HG03103 (cell line): ENCODE measurements at regions not wholly inside any gene's neighbourhood (a gene's known extent, or its start where the extent isn't known, plus 50 kb on each side); places are given as distances from the start of the nearest gene placed in this dataset.

Source experiments
- ATAC-seq: cut with Tn5 transposase; IDR thresholded peaks from one replicate; pipeline ENCODE4 v1.9.1; 2021; ENCODE audit warnings: low read depth; ENCODE audit not compliant: unreplicated experiment

- no peak for ATAC-seq
Observed at GRCh38 chr2:3958969-3959368, 255.6 kb downstream of the DCDC2C start.

- no peak for ATAC-seq
Observed at GRCh38 chr2:3959372-3959771, 256.0 kb downstream of the DCDC2C start.

- ATAC-seq = no peak
Observed at GRCh38 chr2:3960106-3960505, 256.7 kb downstream of the DCDC2C start.

- ATAC-seq = no peak
Observed at GRCh38 chr2:3962719-3963118, 259.3 kb downstream of the DCDC2C start.

- no peak for ATAC-seq
Observed at GRCh38 chr2:3965211-3965610, 261.8 kb downstream of the DCDC2C start.

GRCh38 chr2:3965953-3966352 lies 262.6 kb downstream of the DCDC2C start:
- ATAC-seq = no peak

GRCh38 chr2:3966470-3966869 lies 263.1 kb downstream of the DCDC2C start:
- ATAC-seq = no peak

GRCh38 chr2:3968736-3969135 lies 265.4 kb downstream of the DCDC2C start:
- ATAC-seq = no peak

GRCh38 chr2:3970791-3971651 lies 267.6 kb downstream of the DCDC2C start:
- no peak for ATAC-seq

GRCh38 chr2:3971652-3972192 lies 268.3 kb downstream of the DCDC2C start:
- no peak for ATAC-seq

GRCh38 chr2:3972377-3972776 lies 269.0 kb downstream of the DCDC2C start:
- no peak for ATAC-seq

- no peak for ATAC-seq
Observed at GRCh38 chr2:3974765-3975164, 271.4 kb downstream of the DCDC2C start.

- no peak for ATAC-seq
Observed at GRCh38 chr2:3981446-3981987, 278.1 kb downstream of the DCDC2C start.

GRCh38 chr2:3982160-3982559 lies 278.8 kb downstream of the DCDC2C start:
- no peak for ATAC-seq

GRCh38 chr2:3986063-3986462 lies 282.7 kb downstream of the DCDC2C start:
- no peak for ATAC-seq

- ATAC-seq = no peak
Observed at GRCh38 chr2:3986530-3987258, 283.3 kb downstream of the DCDC2C start.

- ATAC-seq = no peak
Observed at GRCh38 chr2:4002841-4003403, 299.5 kb downstream of the DCDC2C start.

- ATAC-seq = no peak
Observed at GRCh38 chr2:4012197-4012596, 308.8 kb downstream of the DCDC2C start.

GRCh38 chr2:4018535-4018934 lies 315.2 kb downstream of the DCDC2C start:
- no peak for ATAC-seq

GRCh38 chr2:4020153-4020552 lies 316.8 kb downstream of the DCDC2C start:
- ATAC-seq = no peak

- no peak for ATAC-seq
Observed at GRCh38 chr2:4020649-4021048, 317.3 kb downstream of the DCDC2C start.
